Panc1 (cell line): ENCODE measurements at regions not wholly inside any gene's neighbourhood (a gene's known extent, or its start where the extent isn't known, plus 50 kb on each side); places are given as distances from the start of the nearest gene placed in this dataset.
"Not testable (repeated sequence)": the region's sequence is repeated elsewhere in the genome, so short reads cannot be mapped to it uniquely, and the experiment has no call there.

Experiments used
- ATAC-seq: fragments of 200-7000 bp; cut with Tn5 transposase; 2 replicates; pipeline ENCODE4 v1.9.1; 2020; ENCODE audit warnings: mild to moderate bottlenecking, moderate library complexity
- BruUV-seq: library from RNA; stranded (reverse); fragments of 400-500 nt; replicated peaks from 2 replicates; lab custom pipeline; 2021; lab: Mats Ljungman, UMichigan
- CTCF ChIA-PET: fragments of 300-600 bp; sonication (Branson Sonifier 250); formaldehyde crosslinking; loops from one replicate; lab custom pipeline; 2022; ENCODE audit warnings: antibody characterized with exemption; lab: Charles Lee
- POLR2A ChIA-PET: fragments of 300-600 bp; sonication (Branson Sonifier 250); formaldehyde crosslinking; loops from one replicate; lab custom pipeline; 2022; ENCODE audit warnings: antibody characterized with exemption; lab: Charles Lee
- DNase-seq: peaks from one replicate; pipeline ENCODE4 v3.0.0-alpha.2; 2010; ENCODE audit warnings: low read depth, low spot score
- H3K27ac ChIP-seq: 2 replicates; pipeline ENCODE4 v1.5.1; 2011; ENCODE audit warnings: mild to moderate bottlenecking, low read length, inconsistent platforms
- H3K27me3 ChIP-seq: fragments of 200-500 bp; sonication (Bioruptor generic); 2 replicates; pipeline ENCODE4 v1.6.0; 2014; ENCODE audit warnings: low read length, inconsistent platforms; ENCODE audit not compliant: control insufficient read depth, insufficient read depth
- H3K36me3 ChIP-seq: fragments of 200-500 bp; sonication (Bioruptor generic); 2 replicates; pipeline ENCODE4 v1.5.1; 2014; ENCODE audit warnings: inconsistent platforms, mild to moderate bottlenecking, low read length, moderate library complexity; ENCODE audit not compliant: control insufficient read depth, insufficient read depth
- H3K4me1 ChIP-seq: 2 replicates; pipeline ENCODE4 v1.5.1; 2011; ENCODE audit warnings: inconsistent platforms, mild to moderate bottlenecking, low read length, moderate library complexity; ENCODE audit not compliant: control insufficient read depth, insufficient read depth
- H3K4me3 ChIP-seq, 2 experiments: 2 replicates each; pipeline ENCODE4 v1.5.1; 2011 to 2012; ENCODE audit warnings: low read depth in 2 of 2, low read length in 2 of 2, mild to moderate bottlenecking in 2 of 2, inconsistent platforms in 1 of 2, moderate library complexity in 1 of 2
- H3K9me3 ChIP-seq: fragments of 200-500 bp; sonication (Bioruptor generic); 2 replicates; pipeline ENCODE4 v1.5.1; 2014; ENCODE audit warnings: low read depth, mild to moderate bottlenecking, inconsistent platforms, low read length, moderate library complexity; ENCODE audit not compliant: control insufficient read depth, insufficient read depth
- CTCF ChIP-seq: fragments of 450-650 bp; IDR thresholded peaks from 2 replicates; pipeline ENCODE4 v1.5.1; 2017; ENCODE audit warnings: mild to moderate bottlenecking
- POLR2AphosphoS5 ChIP-seq: IDR thresholded peaks from 2 replicates; pipeline ENCODE4 v1.6.1; 2012; ENCODE audit warnings: mild to moderate bottlenecking, low read depth, low read length, moderate library complexity
- SIN3A ChIP-seq: IDR thresholded peaks from 2 replicates; pipeline ENCODE4 v1.6.1; 2012; ENCODE audit warnings: low read depth, mild to moderate bottlenecking, low read length, moderate library complexity, borderline replicate concordance; ENCODE audit not compliant: insufficient read depth
- TCF7L2 ChIP-seq: IDR thresholded peaks from 2 replicates; pipeline ENCODE4 v1.6.1; 2011; ENCODE audit warnings: mild to moderate bottlenecking, low read depth, low read length, inconsistent platforms
- in situ Hi-C: cut with HindIII; loops from 2 replicates; pipeline ENCODE4 v1.10.0; 2016; ENCODE audit warnings: low sequenced_read_pairs, low pct_unique_long_range_greater_than_20kb
- intact Hi-C: fragments of 100-400 bp; cut with micrococcal nuclease; formaldehyde crosslinking; loops from one replicate; pipeline ENCODE4 v1.10.0; 2022; ENCODE audit not compliant: unreplicated experiment
- TF ChIP-seq, protein P1 (sequence below), 2 experiments: IDR thresholded peaks; 2 replicates each; pipeline ENCODE4 v1.6.1; 2011 to 2012; ENCODE audit warnings: low read depth in 2 of 2, control low read depth in 1 of 2, low read length in 1 of 2, mild to moderate bottlenecking in 1 of 2, moderate library complexity in 1 of 2; ENCODE audit not compliant: insufficient read depth in 1 of 2

DNA sequence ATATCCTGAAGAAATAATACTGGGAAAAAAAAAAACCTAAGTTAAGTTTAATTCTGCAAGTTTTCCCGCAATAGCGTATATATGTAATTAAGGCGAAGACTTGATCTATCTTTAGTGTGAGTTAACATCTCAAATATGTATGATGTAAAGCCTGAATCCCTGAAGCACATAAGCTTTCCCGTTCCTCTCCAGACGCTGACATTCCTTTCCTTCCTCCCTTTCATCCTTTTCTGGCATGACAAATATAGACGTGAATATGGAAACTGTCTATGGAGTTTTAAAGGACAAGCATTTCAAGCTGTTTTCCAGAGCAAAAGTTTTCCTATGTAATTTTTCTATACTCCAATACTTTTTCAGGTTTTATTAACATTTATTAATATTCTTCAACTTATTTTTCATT lies 637.0 kb downstream of the COL12A1 start:
- Histone ChIP-seq H3K27me3 (no peaks in the 10 kb centered on the region), H3K36me3 (no peaks in the 10 kb centered on the region), H3K4me3 (no peak overlapping the region), H3K4me1 (no peaks in the 10 kb centered on the region), H3K9me3 (no peaks in the 10 kb centered on the region), H3K27ac (no peak overlapping the region)
- POLR2A ChIA-PET: no interaction called here
- ATAC-seq: no peak
- DNase-seq: no peak
- in situ Hi-C loops (no loop called here), intact Hi-C loops (no loop called here)
- BruUV-seq: no TSS peak
- TF ChIP-seq POLR2AphosphoS5 (no peak), CTCF (no peak), SIN3A (no peak), TCF7L2 (no peak)
- TF ChIP-seq, protein P1, sequence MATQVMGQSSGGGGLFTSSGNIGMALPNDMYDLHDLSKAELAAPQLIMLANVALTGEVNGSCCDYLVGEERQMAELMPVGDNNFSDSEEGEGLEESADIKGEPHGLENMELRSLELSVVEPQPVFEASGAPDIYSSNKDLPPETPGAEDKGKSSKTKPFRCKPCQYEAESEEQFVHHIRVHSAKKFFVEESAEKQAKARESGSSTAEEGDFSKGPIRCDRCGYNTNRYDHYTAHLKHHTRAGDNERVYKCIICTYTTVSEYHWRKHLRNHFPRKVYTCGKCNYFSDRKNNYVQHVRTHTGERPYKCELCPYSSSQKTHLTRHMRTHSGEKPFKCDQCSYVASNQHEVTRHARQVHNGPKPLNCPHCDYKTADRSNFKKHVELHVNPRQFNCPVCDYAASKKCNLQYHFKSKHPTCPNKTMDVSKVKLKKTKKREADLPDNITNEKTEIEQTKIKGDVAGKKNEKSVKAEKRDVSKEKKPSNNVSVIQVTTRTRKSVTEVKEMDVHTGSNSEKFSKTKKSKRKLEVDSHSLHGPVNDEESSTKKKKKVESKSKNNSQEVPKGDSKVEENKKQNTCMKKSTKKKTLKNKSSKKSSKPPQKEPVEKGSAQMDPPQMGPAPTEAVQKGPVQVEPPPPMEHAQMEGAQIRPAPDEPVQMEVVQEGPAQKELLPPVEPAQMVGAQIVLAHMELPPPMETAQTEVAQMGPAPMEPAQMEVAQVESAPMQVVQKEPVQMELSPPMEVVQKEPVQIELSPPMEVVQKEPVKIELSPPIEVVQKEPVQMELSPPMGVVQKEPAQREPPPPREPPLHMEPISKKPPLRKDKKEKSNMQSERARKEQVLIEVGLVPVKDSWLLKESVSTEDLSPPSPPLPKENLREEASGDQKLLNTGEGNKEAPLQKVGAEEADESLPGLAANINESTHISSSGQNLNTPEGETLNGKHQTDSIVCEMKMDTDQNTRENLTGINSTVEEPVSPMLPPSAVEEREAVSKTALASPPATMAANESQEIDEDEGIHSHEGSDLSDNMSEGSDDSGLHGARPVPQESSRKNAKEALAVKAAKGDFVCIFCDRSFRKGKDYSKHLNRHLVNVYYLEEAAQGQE (IDR thresholded peaks at IDR 0.05; ENCODE audit: insufficient read depth in 1 of 2, low read depth in 2 of 2, low read length in 1 of 2): no peak
- CTCF ChIA-PET: no interaction called here

DNA sequence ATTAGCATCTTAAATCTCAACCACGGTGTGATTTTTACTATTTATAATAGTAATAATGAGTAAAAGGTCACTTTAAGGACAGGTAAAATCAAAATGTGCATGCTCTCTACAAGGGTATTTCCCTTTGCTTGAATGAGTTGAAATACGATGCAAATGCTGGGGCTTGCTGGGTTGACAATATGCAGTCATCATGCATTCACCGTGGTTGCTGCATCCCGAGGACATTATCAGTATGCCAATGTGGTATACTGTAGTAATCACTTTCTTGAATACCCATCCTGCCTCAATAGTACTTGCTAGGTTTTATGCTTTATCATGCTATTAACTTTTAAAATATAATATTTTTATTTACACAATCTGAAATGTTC lies 637.9 kb downstream of the COL12A1 start:
- H3K9me3 ChIP-seq, DNase-seq, ATAC-seq, H3K4me3 ChIP-seq, H3K36me3 ChIP-seq, CTCF ChIA-PET, intact Hi-C loops, BruUV-seq, H3K27me3 ChIP-seq, H3K4me1 ChIP-seq, POLR2A ChIA-PET, H3K27ac ChIP-seq, in situ Hi-C loops: not testable (repeated sequence)

GRCh38 chr6:74567281-74567922 lies 638.5 kb downstream of the COL12A1 start:
- ATAC-seq (no peak), DNase-seq (no peak)
- in situ Hi-C loops (no loop called here), intact Hi-C loops (no loop called here)
- no TSS peak for BruUV-seq
- Histone ChIP-seq H3K27me3 (no peaks in the 10 kb centered on the region), H3K9me3 (no peaks in the 10 kb centered on the region), H3K4me1 (no peaks in the 10 kb centered on the region), H3K4me3 (no peak overlapping the region), H3K36me3 (no peaks in the 10 kb centered on the region), H3K27ac (no peak overlapping the region)
- ChIA-PET POLR2A (no interaction called here), CTCF (no interaction called here)
- TF ChIP-seq TCF7L2 (no peak), CTCF (no peak), POLR2AphosphoS5 (no peak), SIN3A (no peak)
- TF ChIP-seq, protein P1 (IDR thresholded peaks at IDR 0.05; ENCODE audit: insufficient read depth in 1 of 2, low read depth in 2 of 2, low read length in 1 of 2): no peak
